B cell (primary cell): ENCODE measurements at regions not wholly inside any gene's neighbourhood (a gene's known extent, or its start where the extent isn't known, plus 50 kb on each side); places are given as distances from the start of the nearest gene placed in this dataset.

Experiments used
- EZH2 ChIP-seq: IDR thresholded peaks from 2 replicates; pipeline ENCODE4 v1.6.1; 2012; ENCODE audit warnings: borderline replicate concordance, low read depth, mild to moderate bottlenecking, moderate library complexity, low read length; ENCODE audit not compliant: insufficient read depth, poor library complexity, severe bottlenecking
- TF ChIP-seq, protein P1 (sequence below): fragments of 200-600 bp; IDR thresholded peaks from one replicate; pipeline ENCODE4 v1.8.0; 2022; ENCODE audit warnings: antibody characterized with exemption, mild to moderate bottlenecking

DNA sequence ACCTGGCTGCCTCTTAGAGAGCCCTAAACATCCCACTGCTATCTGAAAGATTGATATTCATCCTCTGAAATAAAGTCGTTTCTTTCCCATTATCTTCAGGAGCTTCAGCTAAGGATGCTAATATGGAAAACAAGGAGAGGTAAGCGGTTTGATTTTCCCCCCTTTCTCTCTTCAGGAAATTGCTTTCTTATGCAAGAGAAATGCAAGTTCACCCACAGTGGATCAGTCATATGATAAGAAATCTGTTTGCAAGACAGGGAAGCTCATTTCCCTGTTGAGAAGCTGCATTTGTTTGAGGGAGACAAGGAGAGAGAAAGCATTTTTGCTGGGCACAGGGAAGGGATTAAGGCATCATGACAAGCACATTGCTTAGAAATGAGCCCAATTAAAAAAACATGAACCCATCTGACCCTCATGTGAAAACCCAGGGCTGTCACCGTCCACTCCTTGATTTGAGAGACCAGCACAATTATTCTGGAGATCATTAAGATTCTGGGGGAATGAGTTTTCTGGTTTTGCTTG lies 53.7 kb upstream of the BOD1 start:
- TF ChIP-seq, protein P1, sequence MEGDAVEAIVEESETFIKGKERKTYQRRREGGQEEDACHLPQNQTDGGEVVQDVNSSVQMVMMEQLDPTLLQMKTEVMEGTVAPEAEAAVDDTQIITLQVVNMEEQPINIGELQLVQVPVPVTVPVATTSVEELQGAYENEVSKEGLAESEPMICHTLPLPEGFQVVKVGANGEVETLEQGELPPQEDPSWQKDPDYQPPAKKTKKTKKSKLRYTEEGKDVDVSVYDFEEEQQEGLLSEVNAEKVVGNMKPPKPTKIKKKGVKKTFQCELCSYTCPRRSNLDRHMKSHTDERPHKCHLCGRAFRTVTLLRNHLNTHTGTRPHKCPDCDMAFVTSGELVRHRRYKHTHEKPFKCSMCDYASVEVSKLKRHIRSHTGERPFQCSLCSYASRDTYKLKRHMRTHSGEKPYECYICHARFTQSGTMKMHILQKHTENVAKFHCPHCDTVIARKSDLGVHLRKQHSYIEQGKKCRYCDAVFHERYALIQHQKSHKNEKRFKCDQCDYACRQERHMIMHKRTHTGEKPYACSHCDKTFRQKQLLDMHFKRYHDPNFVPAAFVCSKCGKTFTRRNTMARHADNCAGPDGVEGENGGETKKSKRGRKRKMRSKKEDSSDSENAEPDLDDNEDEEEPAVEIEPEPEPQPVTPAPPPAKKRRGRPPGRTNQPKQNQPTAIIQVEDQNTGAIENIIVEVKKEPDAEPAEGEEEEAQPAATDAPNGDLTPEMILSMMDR = no peak
- TF ChIP-seq EZH2 = no peak
